GM18520 (cell line): ENCODE measurements at regions not wholly inside any gene's neighbourhood (a gene's known extent, or its start where the extent isn't known, plus 50 kb on each side); places are given as distances from the start of the nearest gene placed in this dataset.

Experiments used
- ATAC-seq: cut with Tn5 transposase; IDR thresholded peaks from one replicate; pipeline ENCODE4 v1.9.1; 2021; ENCODE audit not compliant: unreplicated experiment

- no peak for ATAC-seq
These were observed 179.2 kb upstream of the ZC3H12C start for GRCh38 chr11:109914038-109914437.

DNA sequence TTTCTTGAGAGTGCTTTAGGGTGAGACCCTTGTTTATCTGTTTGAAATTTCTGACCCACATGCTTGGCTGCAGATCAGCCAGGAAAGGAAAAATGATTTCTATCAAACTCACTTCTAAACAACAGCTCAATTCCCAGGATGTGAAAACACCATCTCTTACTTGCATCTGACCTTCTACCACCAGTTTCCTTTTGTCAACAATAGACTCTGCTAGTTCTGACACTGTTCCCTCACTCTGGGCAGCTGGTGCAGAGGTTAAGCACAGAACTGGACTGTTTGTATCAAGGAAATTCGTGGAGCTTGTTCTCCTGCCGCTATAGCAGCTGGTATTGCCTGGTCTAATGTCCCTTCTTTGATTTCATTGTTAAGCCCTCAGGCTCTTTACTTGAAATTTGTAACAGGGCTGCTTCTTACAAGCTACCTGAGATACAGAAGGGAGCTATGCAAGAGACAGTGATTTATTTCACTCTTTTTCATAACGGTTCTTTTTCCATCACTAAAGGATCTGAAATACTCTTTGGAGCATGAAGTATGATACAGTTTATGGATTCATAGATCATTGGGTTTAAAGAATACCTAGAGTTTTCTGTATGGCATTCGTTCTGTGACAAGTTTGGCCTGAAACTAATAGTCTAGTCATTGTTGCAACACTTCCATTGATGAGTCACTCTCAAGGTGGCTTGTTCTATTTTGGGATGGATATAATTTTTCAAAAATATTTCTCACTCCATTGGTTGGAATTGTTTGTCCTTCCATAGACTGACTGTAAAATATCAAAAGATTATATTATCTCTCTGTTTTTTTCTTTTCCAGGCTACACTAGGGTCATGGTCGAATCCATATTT is 178.2 kb upstream of the ZC3H12C start:
- no peak for ATAC-seq

DNA sequence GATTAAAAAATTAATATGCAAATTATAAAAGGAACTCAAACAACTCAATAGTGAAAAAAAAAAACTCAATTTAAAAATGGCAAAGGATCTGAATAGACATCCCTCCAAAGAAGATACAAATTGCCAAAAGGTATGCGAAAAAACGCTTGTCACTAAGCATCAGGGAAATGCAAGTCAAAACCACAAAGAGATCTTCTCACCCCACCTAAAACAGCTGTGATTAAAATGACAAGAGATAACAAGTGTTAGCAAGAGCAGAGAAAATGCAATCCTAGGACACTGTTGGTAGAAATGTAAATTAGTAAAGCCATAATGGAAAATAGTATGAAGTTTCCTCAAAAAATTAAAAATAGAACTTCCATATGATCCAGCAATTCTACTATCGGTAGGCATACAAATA is 166.3 kb upstream of the ZC3H12C start:
- no peak for ATAC-seq

- no peak for ATAC-seq
These were observed 163.9 kb upstream of the ZC3H12C start for GRCh38 chr11:109929308-109929707.

GRCh38 chr11:109933126-109933525 is 160.1 kb upstream of the ZC3H12C start:
- ATAC-seq: no peak

GRCh38 chr11:109934151-109934550 is 159.0 kb upstream of the ZC3H12C start:
- no peak for ATAC-seq

- no peak for ATAC-seq
These were observed 156.5 kb upstream of the ZC3H12C start for GRCh38 chr11:109936661-109937180.

DNA sequence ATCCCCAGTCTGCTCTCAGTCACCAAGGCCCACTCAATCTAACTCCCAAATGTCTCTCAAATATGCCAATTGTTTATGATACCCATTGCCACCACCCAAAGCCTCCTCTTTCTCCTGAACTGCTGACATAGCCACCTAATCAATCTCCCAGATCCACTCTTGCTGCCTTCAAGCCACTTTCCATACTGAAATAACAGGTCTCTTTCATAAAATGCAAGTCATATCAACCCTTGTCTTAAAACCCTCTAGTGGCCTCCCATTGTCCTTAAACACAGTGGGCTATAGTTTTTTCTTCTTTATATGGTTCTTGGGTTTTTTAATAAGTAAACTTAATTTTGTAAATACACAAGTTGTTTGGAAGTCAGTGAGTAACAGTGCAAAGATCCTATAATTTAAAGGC is 155.2 kb upstream of the ZC3H12C start:
- ATAC-seq: no peak

DNA sequence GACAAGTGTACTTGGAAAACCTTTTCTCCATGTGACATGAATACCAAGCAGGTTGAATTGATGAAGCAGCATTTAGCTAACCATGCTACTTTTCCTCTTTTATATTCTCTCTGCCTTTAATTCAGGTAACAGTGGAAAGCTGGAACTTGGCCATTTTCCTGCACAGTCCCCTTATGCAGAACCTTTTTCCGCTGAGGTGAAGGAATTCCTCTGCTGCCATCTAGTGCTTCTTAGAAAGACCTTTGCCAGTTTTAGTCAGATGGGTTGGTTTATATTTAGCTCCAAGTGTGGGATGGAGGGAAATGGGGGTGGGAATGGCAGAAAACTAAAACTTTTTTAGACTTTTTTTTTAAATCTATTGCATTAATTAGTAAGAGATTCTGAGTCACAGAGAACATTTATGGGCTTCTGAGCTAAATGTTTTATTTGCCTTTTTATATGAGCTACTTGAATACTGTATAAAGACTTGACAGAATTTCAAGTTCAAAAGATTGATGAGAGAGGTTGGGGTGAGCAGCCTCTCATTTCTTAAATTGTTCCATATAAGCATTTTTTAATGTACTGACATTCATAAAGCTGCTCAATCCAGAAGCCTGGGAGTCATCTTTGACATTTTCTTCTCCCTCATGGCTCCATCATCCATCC is 153.9 kb upstream of the ZC3H12C start:
- ATAC-seq: no peak

DNA sequence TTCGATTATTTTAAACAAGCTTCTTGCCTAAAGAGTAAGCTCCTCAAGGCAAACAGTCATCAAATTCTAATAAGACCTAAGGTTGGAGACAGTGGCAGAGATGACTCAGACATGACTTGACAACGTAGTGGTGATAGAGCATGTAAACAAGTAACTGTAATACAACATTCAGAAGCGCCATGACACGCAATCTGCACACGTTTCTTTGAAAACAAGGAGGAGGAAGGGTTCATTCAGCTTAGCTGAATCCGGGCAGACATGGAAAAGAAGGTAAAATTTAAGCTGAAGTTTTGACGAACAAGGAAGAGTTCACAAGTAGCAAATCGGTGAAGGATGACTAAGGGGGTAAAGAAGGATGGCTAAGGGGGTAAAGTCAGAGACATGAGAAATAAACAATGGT is 152.4 kb upstream of the ZC3H12C start:
- ATAC-seq: no peak

DNA sequence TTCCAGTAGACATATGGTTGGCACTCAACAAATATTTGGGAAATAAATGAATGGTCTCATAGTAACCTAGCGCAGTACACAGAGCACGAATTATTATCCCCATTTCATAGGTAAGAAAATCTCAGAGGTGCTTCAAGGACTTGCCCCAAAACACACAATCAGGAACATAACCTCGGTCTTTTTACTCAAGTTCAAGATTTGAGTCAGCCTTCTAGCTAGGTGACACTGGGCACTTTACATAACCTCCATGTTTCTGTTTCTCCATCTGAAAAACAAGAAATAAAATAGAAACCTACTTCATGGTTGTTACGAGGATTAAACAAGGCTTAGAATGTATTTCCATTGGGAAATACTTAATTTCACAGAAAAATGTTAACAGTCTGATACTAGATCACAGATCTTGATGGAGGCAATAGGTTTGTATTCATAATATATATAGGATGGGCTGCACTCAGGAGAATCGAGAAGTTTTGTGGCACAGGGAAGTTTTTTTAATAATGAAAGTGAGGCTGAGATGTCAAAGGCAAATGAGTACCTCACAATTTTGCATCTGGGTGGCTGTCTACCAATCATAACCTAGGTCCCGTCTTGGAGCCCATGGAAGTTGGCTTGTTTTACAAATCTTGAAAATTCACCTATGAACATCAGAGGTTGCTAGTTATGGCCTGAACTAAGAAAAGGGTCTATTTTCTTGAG is 147.4 kb upstream of the ZC3H12C start:
- ATAC-seq: peak; percentile 49

- ATAC-seq: peak; percentile 77
These were observed 146.8 kb upstream of the ZC3H12C start for GRCh38 chr11:109946322-109946846.

GRCh38 chr11:109954534-109954933 is 138.7 kb upstream of the ZC3H12C start:
- no peak for ATAC-seq

DNA sequence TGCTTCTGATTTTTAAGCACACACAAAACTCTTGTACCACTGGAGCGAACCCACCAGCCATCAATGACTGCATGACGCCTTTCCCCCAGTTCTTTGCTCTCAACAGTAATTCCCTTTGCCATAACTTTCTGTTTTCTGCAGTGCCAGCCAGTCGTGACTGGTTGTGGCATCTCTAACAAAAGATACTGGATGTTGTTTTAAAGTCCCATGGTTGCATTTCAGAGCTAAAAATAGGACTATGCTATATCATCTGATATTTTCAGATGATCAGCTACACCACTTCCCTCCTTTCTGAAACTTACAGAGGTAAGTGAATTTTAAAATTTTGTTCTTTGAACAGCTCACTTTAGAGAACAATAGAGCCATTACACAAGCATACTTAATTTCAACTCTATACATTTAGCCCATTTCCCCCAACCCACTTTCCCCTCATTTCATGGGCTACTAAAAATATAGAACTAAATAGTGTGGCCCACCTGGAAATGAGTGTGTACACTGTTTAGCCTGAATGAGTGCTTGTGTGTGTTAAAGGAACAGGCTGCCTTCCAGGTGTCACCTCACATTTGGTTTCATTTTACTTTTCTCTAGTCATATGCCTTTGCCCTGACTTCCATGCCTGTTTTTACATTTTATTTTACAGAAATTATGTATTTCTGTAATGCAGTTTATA is 136.9 kb upstream of the ZC3H12C start:
- peak; percentile 61 for ATAC-seq

GRCh38 chr11:109957000-109957399 is 136.2 kb upstream of the ZC3H12C start:
- peak; percentile 42 for ATAC-seq

- ATAC-seq: no peak
These were observed 135.6 kb upstream of the ZC3H12C start for GRCh38 chr11:109957601-109958000.

DNA sequence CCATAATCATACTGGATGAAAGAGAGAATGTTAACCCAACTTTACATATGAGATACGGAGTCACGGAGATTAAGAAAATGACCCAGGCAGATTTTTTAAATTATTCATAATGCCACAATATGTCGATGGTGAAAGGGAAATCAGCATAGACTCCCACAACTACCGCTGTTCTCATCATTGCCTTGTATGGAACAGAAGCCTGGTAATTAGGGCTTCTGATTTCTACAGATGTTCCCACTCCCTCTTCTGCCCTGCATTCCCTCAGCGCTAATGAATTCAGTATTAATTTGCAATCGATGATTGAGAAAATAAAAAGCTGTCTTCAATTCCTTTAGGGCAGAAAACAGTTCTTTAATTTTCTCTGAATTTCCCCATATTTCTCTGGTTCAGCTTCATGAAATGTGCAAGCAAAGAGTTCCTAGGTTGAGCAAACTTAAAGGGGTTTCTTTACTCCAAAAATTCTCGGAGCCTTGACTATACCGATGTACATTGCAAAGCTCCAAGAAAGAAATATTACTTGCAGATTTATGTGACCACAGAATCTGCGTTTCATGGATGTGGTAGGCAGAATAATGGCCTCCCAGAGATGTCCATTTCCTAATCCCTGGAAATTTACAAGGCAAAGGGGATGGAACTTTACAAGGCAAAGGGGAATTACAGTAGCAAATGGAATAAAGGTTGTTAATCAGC is 134.9 kb upstream of the ZC3H12C start:
- ATAC-seq: no peak

DNA sequence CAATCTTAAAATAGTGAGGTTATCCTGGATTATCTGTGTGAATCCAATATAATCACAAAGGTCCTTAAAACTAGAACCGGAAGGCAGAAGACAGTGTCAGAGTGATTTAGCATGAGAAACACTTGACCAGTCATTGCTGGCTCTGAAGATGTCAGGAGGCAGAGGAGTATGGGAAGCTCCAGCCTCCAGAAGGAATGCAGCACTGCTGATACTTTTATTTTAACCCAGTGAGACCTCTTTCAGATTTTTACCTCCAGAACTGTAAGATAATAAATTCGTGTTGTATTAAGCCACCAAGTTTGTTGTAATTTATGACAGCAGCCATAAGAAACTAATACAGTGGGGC is 134.4 kb upstream of the ZC3H12C start:
- no peak for ATAC-seq

GRCh38 chr11:109960831-109961230 is 132.4 kb upstream of the ZC3H12C start:
- no peak for ATAC-seq

GRCh38 chr11:109961261-109961660 is 131.9 kb upstream of the ZC3H12C start:
- ATAC-seq: no peak
